ENCODE measurements at regions not wholly inside any gene's neighbourhood (a gene's known extent, or its start where the extent isn't known, plus 50 kb on each side); places are given as distances from the start of the nearest gene placed in this dataset.

GRCh38 chr18:73881396-73881917 lies 266.2 kb downstream of the FBXO15 start:
- TF ChIP-seq JUND (IDR thresholded peaks at IDR 0.05; ENCODE audit: low read depth, low read length) (no peak), BACH1 (IDR thresholded peaks at IDR 0.05; ENCODE audit: borderline replicate concordance) (no peak), TAF1 (IDR thresholded peaks at IDR 0.05; ENCODE audit: borderline replicate concordance, low read depth, low read length) (no peak)
